Kidney tubule cell (primary cell): ENCODE measurements at regions not wholly inside any gene's neighbourhood (a gene's known extent, or its start where the extent isn't known, plus 50 kb on each side); places are given as distances from the start of the nearest gene placed in this dataset.
A peak's percentile ranks its signal among the peaks of the same experiment; 100 is the strongest.
"Not testable (repeated sequence)": the region's sequence is repeated elsewhere in the genome, so short reads cannot be mapped to it uniquely, and the experiment has no call there.

Experiments
- DNase-seq: peaks from one replicate; pipeline ENCODE4 v3.0.0-alpha.2; 2018; ENCODE audit warnings: low spot score

- DNase-seq = no peak
These were observed 640.2 kb upstream of the CAMK1G start for GRCh38 chr1:208943291-208943690.

DNA sequence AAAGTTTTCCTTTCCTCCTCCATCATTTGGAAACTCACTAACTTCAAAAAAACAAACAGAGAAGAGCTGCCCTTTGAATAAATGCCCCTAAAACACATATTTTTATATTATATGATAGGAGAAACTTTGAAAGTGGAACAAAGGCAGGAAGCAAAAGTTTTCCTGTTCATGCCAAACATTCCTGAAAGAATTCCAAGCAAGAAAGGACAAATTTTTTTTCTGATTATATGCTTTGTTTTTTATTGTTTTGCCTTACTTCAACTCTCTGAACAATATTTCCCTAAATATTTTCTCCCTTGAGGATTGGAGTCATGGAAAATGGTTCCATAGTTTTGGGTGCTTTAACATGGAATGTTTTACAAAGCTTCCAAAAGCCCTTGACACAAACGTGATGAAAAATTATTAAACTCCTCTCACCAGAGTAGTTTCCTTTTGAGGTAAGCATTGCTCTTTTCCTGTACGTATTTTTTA is 638.5 kb upstream of the CAMK1G start:
- DNase-seq = no peak

DNA sequence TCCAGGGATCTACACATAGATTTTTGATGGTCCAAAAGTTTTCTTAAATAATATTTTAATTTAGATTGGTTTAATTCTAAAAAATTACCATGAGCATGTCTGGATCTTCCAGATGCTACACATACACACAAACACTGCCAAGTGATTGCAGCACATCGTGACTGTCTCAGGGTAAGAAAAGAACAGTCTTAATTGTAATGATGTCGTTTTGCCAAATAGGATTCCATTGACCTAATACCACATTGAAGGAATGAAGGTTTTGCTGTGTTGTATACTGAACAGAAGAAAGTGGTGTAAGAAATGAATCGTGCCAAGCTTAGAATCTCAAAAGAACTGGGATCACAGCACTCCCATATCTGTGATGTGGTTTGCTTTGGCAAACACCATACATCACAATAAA is 633.3 kb upstream of the CAMK1G start:
- no peak for DNase-seq

DNA sequence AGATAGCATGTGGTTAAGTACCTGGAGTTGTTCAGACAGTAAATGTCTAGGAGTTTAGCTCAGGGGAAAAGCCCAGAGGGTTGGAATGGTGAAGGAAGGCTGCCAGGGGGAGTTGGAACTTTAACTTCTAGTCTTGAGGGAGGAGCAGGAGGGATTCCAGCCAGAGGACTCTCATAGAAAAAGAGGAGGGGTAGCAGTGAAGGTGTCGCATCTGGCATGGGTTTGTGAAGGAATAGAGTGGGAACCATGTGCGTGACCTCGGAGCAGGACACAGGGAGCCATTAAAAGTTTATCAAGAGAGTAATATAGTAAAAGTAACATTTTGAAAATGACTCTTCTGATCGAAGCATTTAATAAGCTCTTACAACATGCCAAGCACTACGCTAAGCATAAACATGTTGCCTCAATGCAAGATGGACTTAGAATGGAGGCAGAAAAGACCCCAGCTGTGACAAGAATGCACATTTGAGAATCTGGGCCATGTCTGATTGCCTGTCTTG is 632.4 kb upstream of the CAMK1G start:
- DNase-seq = no peak

DNA sequence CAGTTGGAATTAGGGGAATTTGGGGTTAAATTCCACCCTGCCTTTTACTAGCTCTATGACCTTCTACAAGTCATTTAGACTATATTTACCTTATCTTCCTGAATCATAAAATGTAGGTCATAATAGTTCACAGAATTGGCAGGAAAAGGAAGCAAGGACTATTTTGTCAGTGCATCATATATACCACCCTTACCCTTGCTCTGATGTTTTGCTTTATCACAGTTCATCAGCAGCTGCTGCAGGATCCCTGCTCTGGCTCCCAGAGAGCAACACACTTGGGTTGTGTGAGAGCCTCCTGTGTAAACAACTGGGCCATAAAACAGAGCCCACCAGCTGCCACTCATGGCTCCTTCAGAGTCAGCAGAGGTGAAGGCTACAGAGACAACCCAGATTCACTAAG is 631.6 kb upstream of the CAMK1G start:
- no peak for DNase-seq

- no peak for DNase-seq
These were observed 620.6 kb upstream of the CAMK1G start for GRCh38 chr1:208962867-208963266.

DNA sequence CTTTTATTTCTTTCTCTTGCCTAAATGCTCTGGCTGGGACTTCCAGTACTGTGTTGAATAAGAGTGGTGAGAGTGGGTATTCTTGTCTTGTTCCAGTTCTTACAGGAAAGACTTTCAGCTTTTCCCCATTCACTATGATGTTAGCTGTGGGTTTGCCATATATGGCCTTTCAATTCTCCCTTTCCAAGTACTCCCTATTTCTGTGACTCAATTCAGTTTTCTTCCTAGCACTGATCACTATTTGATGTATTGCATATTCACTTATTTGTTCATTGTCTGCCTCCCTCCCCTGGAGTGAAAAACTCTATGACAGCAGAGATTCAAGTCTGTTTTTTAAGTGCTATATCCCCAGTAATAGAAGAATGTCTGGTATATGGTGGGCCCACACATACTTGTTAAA is 618.2 kb upstream of the CAMK1G start:
- DNase-seq = no peak

DNA sequence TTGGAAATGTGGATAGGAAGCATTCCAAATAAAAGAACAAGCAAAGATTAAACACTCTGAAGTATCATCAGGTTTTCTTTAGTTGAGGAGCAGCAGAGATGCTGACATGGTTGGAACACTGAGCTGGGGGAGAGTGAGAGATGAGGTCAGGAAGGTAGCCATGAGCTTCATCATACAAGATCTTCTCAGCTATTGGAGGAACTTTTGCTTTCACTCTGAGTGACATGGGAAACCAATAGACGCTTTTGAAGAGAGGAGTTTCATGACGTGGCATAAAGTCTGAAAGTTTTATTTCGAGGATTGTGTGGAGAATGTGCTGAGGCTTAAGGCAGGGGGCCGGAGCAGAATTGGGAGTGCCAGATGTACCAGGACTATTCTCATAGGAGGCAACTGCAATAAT is 616.2 kb upstream of the CAMK1G start:
- DNase-seq = no peak

GRCh38 chr1:208974717-208975116 is 608.8 kb upstream of the CAMK1G start:
- no peak for DNase-seq

GRCh38 chr1:208975456-208975855 is 608.1 kb upstream of the CAMK1G start:
- no peak for DNase-seq

GRCh38 chr1:208977012-208977411 is 606.5 kb upstream of the CAMK1G start:
- peak; percentile 29 for DNase-seq

- peak; percentile 41 for DNase-seq
These were observed 605.8 kb upstream of the CAMK1G start for GRCh38 chr1:208977638-208978256.

DNA sequence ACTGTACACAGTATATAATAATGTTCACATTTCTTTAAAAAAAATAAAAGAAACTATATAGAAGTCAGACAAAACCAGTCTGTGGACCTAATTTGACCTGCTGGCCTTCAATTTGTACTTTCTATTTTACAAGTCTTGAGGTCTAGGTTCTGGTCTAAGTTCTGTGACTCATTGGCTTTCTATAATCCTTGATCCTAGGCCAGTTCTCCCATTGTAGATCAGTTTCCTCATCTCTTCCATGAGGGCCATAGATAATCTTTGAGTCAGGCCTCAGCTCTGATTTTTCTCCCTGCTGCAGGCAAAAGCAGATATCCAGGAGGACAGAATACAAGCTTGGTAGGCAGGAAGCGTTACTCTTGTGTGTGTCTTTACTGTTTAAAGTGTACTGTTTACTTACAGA is 603.7 kb upstream of the CAMK1G start:
- peak; percentile 7 for DNase-seq

- DNase-seq = no peak
These were observed 602.9 kb upstream of the CAMK1G start for GRCh38 chr1:208980605-208981004.

GRCh38 chr1:208985231-208985630 is 598.3 kb upstream of the CAMK1G start:
- peak; percentile 37 for DNase-seq

DNA sequence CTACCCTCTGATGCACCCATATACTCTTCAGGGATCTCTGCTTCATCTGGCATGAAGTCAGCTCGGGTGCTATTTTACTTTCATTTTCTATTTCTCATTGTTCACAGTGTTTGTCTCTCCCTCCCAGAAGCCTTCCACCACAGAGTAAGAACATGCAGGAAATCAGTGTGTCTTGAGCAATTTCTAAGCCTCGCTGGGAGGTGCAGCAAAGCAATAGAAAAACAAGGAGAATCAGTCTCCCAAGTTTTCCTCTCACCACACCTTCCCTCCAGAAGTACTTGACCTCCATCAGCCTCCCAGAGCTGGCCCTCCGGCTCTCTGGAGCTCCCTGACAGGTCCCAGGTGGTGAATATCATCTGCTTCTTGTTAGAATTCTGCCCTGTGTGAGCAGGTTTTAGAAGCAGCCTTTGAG is 594.7 kb upstream of the CAMK1G start:
- DNase-seq = peak; percentile 75

GRCh38 chr1:208990456-208990855 is 593.1 kb upstream of the CAMK1G start:
- DNase-seq = peak; percentile 17

- not testable (repeated sequence) for DNase-seq
These were observed 586.5 kb upstream of the CAMK1G start for GRCh38 chr1:208997053-208997452.

DNA sequence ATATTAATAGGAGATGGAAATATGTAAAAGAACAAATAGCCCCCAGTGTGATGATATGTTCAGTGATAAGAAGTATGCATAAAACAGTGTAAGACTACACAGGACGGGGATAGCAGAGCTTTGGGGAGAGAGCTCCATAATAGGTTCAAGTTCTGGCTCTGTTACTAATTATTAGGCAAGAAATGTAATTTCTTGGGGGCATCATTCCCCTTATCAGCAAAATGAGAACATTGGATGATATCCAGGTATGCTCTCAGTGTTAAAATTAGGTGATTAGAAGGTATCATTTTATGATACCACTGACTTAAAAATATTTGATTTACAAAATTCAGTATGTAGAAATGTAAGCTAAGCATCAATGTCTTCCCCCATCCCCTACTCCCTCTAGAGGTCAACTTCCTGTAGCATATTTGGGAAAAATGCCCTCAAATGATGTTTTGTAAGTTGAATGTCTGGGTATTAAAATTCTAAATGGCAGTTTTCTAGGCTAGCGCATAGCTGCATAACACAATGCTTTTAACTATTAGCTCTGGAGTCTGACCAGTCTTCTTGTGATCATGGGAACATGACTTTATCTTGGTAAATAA is 585.7 kb upstream of the CAMK1G start:
- DNase-seq = no peak

GRCh38 chr1:209008586-209008985 is 574.9 kb upstream of the CAMK1G start:
- no peak for DNase-seq

- no peak for DNase-seq
These were observed 572.9 kb upstream of the CAMK1G start for GRCh38 chr1:209010475-209011230.

GRCh38 chr1:209012443-209013196 is 570.9 kb upstream of the CAMK1G start:
- no peak for DNase-seq
